Tibial nerve (tissue), 3 donors: ENCODE measurements at regions not wholly inside any gene's neighbourhood (a gene's known extent, or its start where the extent isn't known, plus 50 kb on each side); places are given as distances from the start of the nearest gene placed in this dataset.

Experiments
- CTCF ChIP-seq, 5 experiments: fragments of 200-600 bp in 3 of 5; fragments of 450-650 bp in 2 of 5; sonication (generic) in 3 of 5; IDR thresholded peaks; one replicate each; pipeline ENCODE4 v1.5.1; 2016 to 2019; ENCODE audit warnings: antibody characterized with exemption in 5 of 5, mild to moderate bottlenecking in 3 of 5, moderate library complexity in 2 of 5
- POLR2A ChIP-seq, 2 donors: fragments of 450-650 bp; IDR thresholded peaks; one replicate each; pipeline ENCODE4 v1.6.1; 2017; ENCODE audit warnings: antibody characterized with exemption in 2 of 2, mild to moderate bottlenecking in 2 of 2, moderate library complexity in 2 of 2

DNA sequence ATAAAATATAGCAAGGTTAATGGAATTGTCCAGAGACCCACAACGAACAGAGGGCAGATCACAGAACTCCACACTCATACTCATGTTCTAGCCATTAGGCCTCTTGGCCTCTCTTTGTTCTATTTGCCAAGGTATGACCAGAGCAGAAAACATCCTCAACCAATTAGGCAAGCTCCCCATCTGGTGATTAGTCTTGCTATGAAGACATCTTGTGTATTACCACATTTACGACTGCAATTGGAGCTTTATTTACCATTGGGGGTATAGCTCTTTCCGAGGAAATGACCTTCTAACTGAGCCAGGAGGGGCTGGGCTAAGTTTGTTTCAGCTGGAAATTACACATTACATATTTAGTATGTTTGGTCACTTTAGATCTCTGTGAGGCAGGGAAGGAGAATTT, 593.9 kb downstream of the CD109 start:
- TF ChIP-seq CTCF (IDR thresholded peaks at IDR 0.05) (no peak), POLR2A (IDR thresholded peaks at IDR 0.05) (no peak)
